Epithelial cell of proximal tubule (primary cell): ENCODE measurements at regions not wholly inside any gene's neighbourhood (a gene's known extent, or its start where the extent isn't known, plus 50 kb on each side); places are given as distances from the start of the nearest gene placed in this dataset.

Experiments used
- DNase-seq: peaks from one replicate; pipeline ENCODE4 v3.0.0-alpha.2; 2011; ENCODE audit warnings: low read depth
- H3K4me3 ChIP-seq: 2 replicates; pipeline ENCODE4 v1.5.1; 2011; ENCODE audit warnings: low read depth, mild to moderate bottlenecking, low read length
- CTCF ChIP-seq: conservative IDR thresholded peaks from 2 replicates; pipeline ENCODE4 v1.5.1; 2012; ENCODE audit warnings: low read depth, mild to moderate bottlenecking, low read length

GRCh38 chr7:84379446-84379845 lies 184.9 kb upstream of the SEMA3A start:
- no peak overlapping the region for H3K4me3 ChIP-seq
- DNase-seq, result no peak
- TF ChIP-seq CTCF, result no peak

GRCh38 chr7:84372712-84373111 lies 178.1 kb upstream of the SEMA3A start:
- no peak for DNase-seq
- H3K4me3 ChIP-seq, result no peak overlapping the region
- no peak for TF ChIP-seq CTCF

- peak overlapping the region; percentile 21 for H3K4me3 ChIP-seq
- peak; percentile 69 for DNase-seq
- TF ChIP-seq CTCF, result no peak
These were observed 177.6 kb upstream of the SEMA3A start for GRCh38 chr7:84372155-84372621.

DNA sequence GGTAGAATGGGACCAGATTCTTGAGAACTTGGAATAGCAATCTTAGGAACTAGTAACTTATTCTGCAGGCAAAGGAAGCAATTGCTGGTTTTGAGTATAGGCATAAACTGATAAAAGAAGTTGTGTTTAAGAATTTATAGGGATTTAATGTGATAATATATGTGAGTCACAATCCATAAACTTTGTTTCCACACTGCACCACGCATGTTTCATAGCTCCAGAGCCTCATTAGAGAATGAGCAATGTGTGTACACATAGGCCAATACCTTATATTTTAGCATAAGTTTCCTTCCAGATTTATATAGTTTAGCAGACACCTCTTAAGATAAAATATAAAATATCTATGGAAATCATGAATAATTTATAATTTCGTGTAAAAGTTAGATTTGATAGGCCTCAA lies 175.5 kb upstream of the SEMA3A start:
- H3K4me3 ChIP-seq, result no peak overlapping the region
- TF ChIP-seq CTCF, result no peak
- no peak for DNase-seq

DNA sequence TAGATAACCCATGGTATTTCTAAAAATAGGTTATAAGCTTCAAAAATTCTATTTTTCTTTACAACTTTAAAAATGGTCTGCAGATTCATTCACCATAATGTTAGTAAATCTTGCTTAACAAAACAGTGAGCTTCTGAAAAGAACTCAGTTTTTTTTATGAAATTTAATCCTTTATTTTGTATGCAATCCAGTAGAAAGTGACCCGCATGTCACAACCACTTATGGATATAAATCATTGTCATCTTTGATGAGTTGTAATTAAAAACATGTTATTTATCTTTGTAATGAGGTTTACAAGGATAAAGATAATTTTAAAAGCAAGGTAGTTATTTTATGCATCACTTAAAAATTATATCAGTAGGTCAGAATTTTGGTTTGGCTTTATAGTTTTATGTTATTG lies 173.5 kb upstream of the SEMA3A start:
- no peak for DNase-seq
- no peak overlapping the region for H3K4me3 ChIP-seq
- no peak for TF ChIP-seq CTCF

GRCh38 chr7:84364708-84365107 lies 170.1 kb upstream of the SEMA3A start:
- peak; percentile 13 for DNase-seq
- no peak overlapping the region for H3K4me3 ChIP-seq
- TF ChIP-seq CTCF, result no peak

GRCh38 chr7:84363741-84364140 lies 169.2 kb upstream of the SEMA3A start:
- DNase-seq, result no peak
- TF ChIP-seq CTCF, result no peak
- H3K4me3 ChIP-seq, result no peak overlapping the region
